B cell (primary cell): ENCODE measurements at regions not wholly inside any gene's neighbourhood (a gene's known extent, or its start where the extent isn't known, plus 50 kb on each side); places are given as distances from the start of the nearest gene placed in this dataset.

Experiments used
- ATAC-seq: fragments of 200-7000 bp; cut with Tn5 transposase; one replicate; pipeline ENCODE4 v1.10.0; 2021; ENCODE audit warnings: low read depth, mild to moderate bottlenecking, moderate number of reproducible peaks, moderate library complexity
- CTCF ChIA-PET: fragments of 350-600 bp; sonication (Branson Sonifier 250); formaldehyde crosslinking; loops from one replicate; lab custom pipeline; 2021; ENCODE audit warnings: antibody characterized with exemption, inconsistent platforms; lab: Charles Lee
- POLR2A ChIA-PET: fragments of 350-600 bp; sonication (Branson Sonifier 250); formaldehyde crosslinking; loops from one replicate; lab custom pipeline; 2021; ENCODE audit warnings: antibody characterized with exemption; lab: Charles Lee
- DNase-seq: peaks from one replicate; pipeline ENCODE4 v3.0.0; 2013
- H2AFZ ChIP-seq: 2 replicates; pipeline ENCODE4 v1.6.1; 2012; ENCODE audit warnings: mild to moderate bottlenecking, low read depth, low read length; ENCODE audit not compliant: insufficient read depth, poor library complexity, severe bottlenecking
- H3K27ac ChIP-seq, 2 donors: 1 replicate in 1 of 2; 2 replicates in 1 of 2; pipeline ENCODE4 v1.5.1; 2012 to 2013; ENCODE audit warnings: low read length in 2 of 2, mild to moderate bottlenecking in 2 of 2, moderate library complexity in 1 of 2
- H3K27me3 ChIP-seq, 4 experiments: fragments of 200-600 bp in 1 of 4; sonication (generic) in 1 of 4; replicated peaks in 1 of 4; 1 replicate in 2 of 4; 2 replicates in 2 of 4; pipeline versions ENCODE4 v1.6.1 to v1.7.0; 2013 to 2016; ENCODE audit warnings: low read length in 3 of 4, mild to moderate bottlenecking in 2 of 4, mixed read lengths in 1 of 4, moderate library complexity in 1 of 4; ENCODE audit not compliant: insufficient read depth in 4 of 4, control insufficient read depth in 3 of 4; ENCODE audit errors: control extremely low read depth in 1 of 4
- H3K36me3 ChIP-seq, 2 experiments: replicated peaks in 1 of 2; 1 replicate in 1 of 2; 2 replicates in 1 of 2; pipeline versions ENCODE4 v1.6.1 to v1.7.1; 2013; ENCODE audit warnings: low read length in 1 of 2; ENCODE audit not compliant: insufficient read depth in 2 of 2, control insufficient read depth in 1 of 2; ENCODE audit errors: control extremely low read depth in 1 of 2, extremely low read depth in 1 of 2
- H3K4me1 ChIP-seq, 2 donors: fragments of 200-600 bp in 1 of 2; sonication (generic) in 1 of 2; 1 replicate in 1 of 2; 2 replicates in 1 of 2; pipeline versions ENCODE4 v1.5.1 to v1.6.1; 2013 to 2017; ENCODE audit warnings: low read length in 2 of 2; ENCODE audit not compliant: control insufficient read depth in 2 of 2, insufficient read depth in 2 of 2
- H3K4me2 ChIP-seq: replicated peaks from 2 replicates; pipeline ENCODE3; 2012; ENCODE audit warnings: mild to moderate bottlenecking, low read depth, low read length; ENCODE audit not compliant: poor library complexity, severe bottlenecking
- H3K4me3 ChIP-seq, 5 experiments: fragments of 200-600 bp in 1 of 5; sonication (generic) in 1 of 5; 1 replicate in 3 of 5; 2 replicates in 2 of 5; pipeline versions ENCODE4 v1.5.1 to v1.7.0; 2011 to 2016; ENCODE audit warnings: low read length in 4 of 5, mild to moderate bottlenecking in 4 of 5, low read depth in 2 of 5, control low read depth in 1 of 5, moderate library complexity in 1 of 5; ENCODE audit not compliant: insufficient read depth in 1 of 5; ENCODE audit errors: control extremely low read depth in 1 of 5, extremely low read depth in 1 of 5
- H3K79me2 ChIP-seq: fragments of 200-600 bp; sonication (generic); one replicate; pipeline ENCODE4 v1.6.0; 2016; ENCODE audit warnings: low read length; ENCODE audit not compliant: control insufficient read depth, insufficient read depth
- H3K9ac ChIP-seq: fragments of 200-600 bp; sonication (generic); 2 replicates; pipeline ENCODE4 v1.6.1; 2017; ENCODE audit warnings: mild to moderate bottlenecking, low read length, moderate library complexity
- H3K9me3 ChIP-seq, 3 donors: one replicate each; pipeline versions ENCODE4 v1.6.1 to v1.7.1; 2013; ENCODE audit warnings: low read length in 2 of 3; ENCODE audit not compliant: control insufficient read depth in 2 of 3, insufficient read depth in 1 of 3; ENCODE audit errors: control extremely low read depth in 1 of 3
- H4K20me1 ChIP-seq: 2 replicates; pipeline ENCODE4 v1.6.0; 2012; ENCODE audit warnings: mild to moderate bottlenecking, low read length; ENCODE audit not compliant: insufficient read depth, control insufficient read depth, poor library complexity, severe bottlenecking
- H3K27ac Mint-ChIP-seq: one replicate; pipeline ENCODE4 v1.8.0; 2021; ENCODE audit warnings: mixed read lengths
- H3K27me3 Mint-ChIP-seq: one replicate; pipeline ENCODE4 v1.8.0; 2021; ENCODE audit warnings: mixed read lengths
- H3K4me1 Mint-ChIP-seq: one replicate; pipeline ENCODE4 v1.8.0; 2021; ENCODE audit warnings: mixed read lengths
- H3K4me3 Mint-ChIP-seq: one replicate; pipeline ENCODE4 v1.8.0; 2021; ENCODE audit warnings: mixed read lengths
- H3K9me3 Mint-ChIP-seq: one replicate; pipeline ENCODE4 v1.8.0; 2022; ENCODE audit warnings: mixed read lengths; ENCODE audit not compliant: insufficient read depth
- CTCF ChIP-seq: fragments of 200-600 bp; IDR thresholded peaks from one replicate; pipeline ENCODE4 v1.8.0; 2022; ENCODE audit warnings: antibody characterized with exemption, mild to moderate bottlenecking
- EZH2 ChIP-seq: IDR thresholded peaks from 2 replicates; pipeline ENCODE4 v1.6.1; 2012; ENCODE audit warnings: borderline replicate concordance, low read depth, mild to moderate bottlenecking, moderate library complexity, low read length; ENCODE audit not compliant: insufficient read depth, poor library complexity, severe bottlenecking
- WGBS: methylation state at CpG from one replicate; pipeline ENCODE4 v1.1.5; 2013; ENCODE audit warnings: missing lambda C conversion rate; ENCODE audit not compliant: insufficient coverage; 5-methylcytosine and 5-hydroxymethylcytosine counted together
- intact Hi-C: fragments of 100-400 bp; cut with micrococcal nuclease; formaldehyde crosslinking; loops from one replicate; pipeline ENCODE4 v1.10.0; 2022

- no peak overlapping the region for H3K4me3 ChIP-seq
- no peak for TF ChIP-seq CTCF
- WGBS: no CpG with 5 or more reads among the region's 1 CpG
- no peaks in the 10 kb centered on the region for H3K36me3 ChIP-seq
- intact Hi-C loops: no loop called here
- Mint-ChIP-seq H3K4me3 (no peak overlapping the region), H3K27me3 (no peaks in the 10 kb centered on the region), H3K9me3 (no peaks in the 10 kb centered on the region), H3K4me1 (no peaks in the 10 kb centered on the region), H3K27ac (no peak overlapping the region)
- H3K79me2 ChIP-seq: no peaks in the 10 kb centered on the region
- DNase-seq: no peak
- no peaks in the 10 kb centered on the region for H4K20me1 ChIP-seq
- no peak for ATAC-seq
- no peak overlapping the region for H3K9ac ChIP-seq
- CTCF ChIA-PET: no interaction called here
- no peaks in the 10 kb centered on the region for H3K4me1 ChIP-seq
- no peak overlapping the region for H3K4me2 ChIP-seq
- no peak overlapping the region for H2AFZ ChIP-seq
- no peak overlapping the region for H3K27ac ChIP-seq
- no peaks in the 10 kb centered on the region for H3K27me3 ChIP-seq
- POLR2A ChIA-PET: no interaction called here
- H3K9me3 ChIP-seq: no peaks in the 10 kb centered on the region
Observed at GRCh38 chr11:23586173-23586572, 725.9 kb upstream of the CCDC179 start.

GRCh38 chr11:23590596-23591308 is 730.5 kb upstream of the CCDC179 start:
- POLR2A ChIA-PET: no interaction called here
- Mint-ChIP-seq H3K4me1 (no peaks in the 10 kb centered on the region), H3K9me3 (peaks cover 2% of the 10 kb centered on the region), H3K4me3 (no peak overlapping the region), H3K27me3 (no peaks in the 10 kb centered on the region), H3K27ac (no peak overlapping the region)
- intact Hi-C loops: no loop called here
- Histone ChIP-seq H3K27ac (no peak overlapping the region), H3K4me2 (no peak overlapping the region), H3K9ac (no peak overlapping the region), H3K4me1 (no peaks in the 10 kb centered on the region), H3K27me3 (no peaks in the 10 kb centered on the region), H4K20me1 (no peaks in the 10 kb centered on the region), H3K4me3 (no peak overlapping the region), H3K9me3 (no peaks in the 10 kb centered on the region), H3K79me2 (no peaks in the 10 kb centered on the region), H2AFZ (no peak overlapping the region), H3K36me3 (no peaks in the 10 kb centered on the region)
- no peak for ATAC-seq
- TF ChIP-seq EZH2 (no peak), CTCF (no peak)
- no peak for DNase-seq
- CTCF ChIA-PET: no interaction called here
- no CpG with 5 or more reads among the region's 3 CpGs for WGBS
